Endothelial cell of umbilical vein (primary cell): ENCODE measurements at regions not wholly inside any gene's neighbourhood (a gene's known extent, or its start where the extent isn't known, plus 50 kb on each side); places are given as distances from the start of the nearest gene placed in this dataset.

Experiments used
- CTCF ChIP-seq, 2 donors: IDR thresholded peaks; 1 replicate in 1 of 2; 2 replicates in 1 of 2; pipeline ENCODE4 v1.5.1; 2011; ENCODE audit warnings: low read length in 2 of 2, mild to moderate bottlenecking in 2 of 2, moderate library complexity in 2 of 2, control low read depth in 1 of 2, inconsistent platforms in 1 of 2, low read depth in 1 of 2; ENCODE audit not compliant: insufficient read depth in 1 of 2; ENCODE audit errors: extremely low read depth in 1 of 2
- EZH2 ChIP-seq: IDR thresholded peaks from 2 replicates; pipeline ENCODE4 v1.6.1; 2012; ENCODE audit warnings: borderline replicate concordance, low read depth, mild to moderate bottlenecking, moderate library complexity, low read length, inconsistent platforms; ENCODE audit not compliant: severe bottlenecking
- JUN ChIP-seq: IDR thresholded peaks from 2 replicates; pipeline ENCODE4 v1.6.1; 2011; ENCODE audit warnings: borderline replicate concordance, low read depth; ENCODE audit not compliant: insufficient read length, insufficient read depth
- MAX ChIP-seq: IDR thresholded peaks from 2 replicates; pipeline ENCODE4 v1.6.1; 2011; ENCODE audit not compliant: insufficient read depth, insufficient read length
- MYC ChIP-seq: IDR thresholded peaks from one replicate; pipeline ENCODE4 v1.6.1; 2011; ENCODE audit warnings: mild to moderate bottlenecking, low read depth, low read length
- POLR2A ChIP-seq: IDR thresholded peaks from 2 replicates; pipeline ENCODE4 v1.6.1; 2012; ENCODE audit warnings: low read depth, mild to moderate bottlenecking, control low read depth, low read length

GRCh38 chr2:17252258-17252657, 266.0 kb downstream of the RAD51AP2 start:
- TF ChIP-seq JUN (no peak), CTCF (IDR thresholded peaks at IDR 0.05; ENCODE audit: extremely low read depth in 1 of 2, insufficient read depth in 1 of 2, low read depth in 1 of 2, low read length in 2 of 2) (no peak), MAX (no peak), POLR2A (no peak), EZH2 (no peak), MYC (no peak)
